ENCODE measurements at regions not wholly inside any gene's neighbourhood (a gene's known extent, or its start where the extent isn't known, plus 50 kb on each side); places are given as distances from the start of the nearest gene placed in this dataset.
"Not testable (repeated sequence)": the region's sequence is repeated elsewhere in the genome, so short reads cannot be mapped to it uniquely, and the experiment has no call there.

GRCh38 chr2:87477669-87478428, 270.0 kb upstream of the PLGLB2 start:
- CTCF ChIA-PET; H3K4me3 ChIP-seq (replicated peaks in 1 of 3; ENCODE audit: insufficient read depth in 1 of 3, low read depth in 1 of 3, low read length in 3 of 3): not testable (repeated sequence)

GRCh38 chr2:87478911-87479310, 269.0 kb upstream of the PLGLB2 start:
- FAIRE-seq; H3K4me1 ChIP-seq (ENCODE audit: control insufficient read depth, extremely low read depth, insufficient read depth, low read length); H3K4me3 ChIP-seq (replicated peaks in 1 of 3; ENCODE audit: insufficient read depth in 1 of 3, low read depth in 1 of 3, low read length in 3 of 3); BruUV-seq (replicated peaks); intact Hi-C loops (cut with micrococcal nuclease); dilution Hi-C loops (cut with MboI; ENCODE audit: extremely low pct_ligation_motif_present, low sequenced_read_pairs); H4K20me1 ChIP-seq (replicated peaks; ENCODE audit: control insufficient read depth, extremely low read depth, insufficient read depth, low read length); CTCF ChIA-PET; H3K9me1 ChIP-seq (replicated peaks; ENCODE audit: control insufficient read depth, extremely low read depth, insufficient read depth, low read length); H2AFZ ChIP-seq (ENCODE audit: low read depth, low read length); H3K9me3 ChIP-seq (replicated peaks; ENCODE audit: control insufficient read depth, insufficient read depth, low read length); H3K9ac ChIP-seq (replicated peaks; ENCODE audit: extremely low read depth, insufficient read depth, low read length); H3K27me3 ChIP-seq (ENCODE audit: control insufficient read depth in 2 of 2, insufficient read depth in 2 of 2, low read length in 2 of 2); H3K4me2 ChIP-seq (ENCODE audit: insufficient read depth, low read length); H3K27ac ChIP-seq (ENCODE audit: insufficient read depth, low read depth, low read length); H3K36me3 ChIP-seq (ENCODE audit: control insufficient read depth in 2 of 2, extremely low read depth in 1 of 2, insufficient read depth in 2 of 2, low read length in 2 of 2); DNase-seq (ENCODE audit: low read depth, low spot score); POLR2A ChIA-PET: not testable (repeated sequence)
- H3K79me2 ChIP-seq (ENCODE audit: control insufficient read depth, insufficient read depth, low read length) = peaks cover 76% of the 10 kb centered on the region

More at GRCh38 chr2:87477669-87478428, 270.0 kb upstream of the PLGLB2 start:
- FAIRE-seq; H3K27ac ChIP-seq (ENCODE audit: insufficient read depth, low read depth, low read length); BruUV-seq (replicated peaks); H3K27me3 ChIP-seq (ENCODE audit: control insufficient read depth in 2 of 2, insufficient read depth in 2 of 2, low read length in 2 of 2); H3K9me3 ChIP-seq (replicated peaks; ENCODE audit: control insufficient read depth, insufficient read depth, low read length); H3K36me3 ChIP-seq (ENCODE audit: control insufficient read depth in 2 of 2, extremely low read depth in 1 of 2, insufficient read depth in 2 of 2, low read length in 2 of 2); H4K20me1 ChIP-seq (replicated peaks; ENCODE audit: control insufficient read depth, extremely low read depth, insufficient read depth, low read length); H3K9me1 ChIP-seq (replicated peaks; ENCODE audit: control insufficient read depth, extremely low read depth, insufficient read depth, low read length); POLR2A ChIA-PET; intact Hi-C loops (cut with micrococcal nuclease); DNase-seq (ENCODE audit: low read depth, low spot score); H3K9ac ChIP-seq (replicated peaks; ENCODE audit: extremely low read depth, insufficient read depth, low read length); dilution Hi-C loops (cut with MboI; ENCODE audit: extremely low pct_ligation_motif_present, low sequenced_read_pairs); H2AFZ ChIP-seq (ENCODE audit: low read depth, low read length); H3K4me2 ChIP-seq (ENCODE audit: insufficient read depth, low read length); H3K4me1 ChIP-seq (ENCODE audit: control insufficient read depth, extremely low read depth, insufficient read depth, low read length): not testable (repeated sequence)
- peaks cover 70% of the 10 kb centered on the region for H3K79me2 ChIP-seq (ENCODE audit: control insufficient read depth, insufficient read depth, low read length)

GRCh38 chr2:87483093-87483680, 264.7 kb upstream of the PLGLB2 start:
- H3K79me2 ChIP-seq (ENCODE audit: control insufficient read depth, insufficient read depth, low read length) = peaks cover 68% of the 10 kb centered on the region
- H3K9me1 ChIP-seq (replicated peaks; ENCODE audit: control insufficient read depth, extremely low read depth, insufficient read depth, low read length); intact Hi-C loops (cut with micrococcal nuclease); H3K9ac ChIP-seq (replicated peaks; ENCODE audit: extremely low read depth, insufficient read depth, low read length); H3K36me3 ChIP-seq (ENCODE audit: control insufficient read depth in 2 of 2, extremely low read depth in 1 of 2, insufficient read depth in 2 of 2, low read length in 2 of 2); H3K4me1 ChIP-seq (ENCODE audit: control insufficient read depth, extremely low read depth, insufficient read depth, low read length); H3K4me3 ChIP-seq (replicated peaks in 1 of 3; ENCODE audit: insufficient read depth in 1 of 3, low read depth in 1 of 3, low read length in 3 of 3); H3K4me2 ChIP-seq (ENCODE audit: insufficient read depth, low read length); POLR2A ChIA-PET; dilution Hi-C loops (cut with MboI; ENCODE audit: extremely low pct_ligation_motif_present, low sequenced_read_pairs); H3K27me3 ChIP-seq (ENCODE audit: control insufficient read depth in 2 of 2, insufficient read depth in 2 of 2, low read length in 2 of 2); H3K9me3 ChIP-seq (replicated peaks; ENCODE audit: control insufficient read depth, insufficient read depth, low read length); BruUV-seq (replicated peaks); H4K20me1 ChIP-seq (replicated peaks; ENCODE audit: control insufficient read depth, extremely low read depth, insufficient read depth, low read length); H3K27ac ChIP-seq (ENCODE audit: insufficient read depth, low read depth, low read length); DNase-seq (ENCODE audit: low read depth, low spot score); H2AFZ ChIP-seq (ENCODE audit: low read depth, low read length); FAIRE-seq; CTCF ChIA-PET: not testable (repeated sequence)

- H3K27ac ChIP-seq (ENCODE audit: insufficient read depth, low read depth, low read length); FAIRE-seq; H3K36me3 ChIP-seq (ENCODE audit: control insufficient read depth in 2 of 2, extremely low read depth in 1 of 2, insufficient read depth in 2 of 2, low read length in 2 of 2); intact Hi-C loops (cut with micrococcal nuclease); DNase-seq (ENCODE audit: low read depth, low spot score); BruUV-seq (replicated peaks); H3K9me1 ChIP-seq (replicated peaks; ENCODE audit: control insufficient read depth, extremely low read depth, insufficient read depth, low read length); H4K20me1 ChIP-seq (replicated peaks; ENCODE audit: control insufficient read depth, extremely low read depth, insufficient read depth, low read length); H3K4me2 ChIP-seq (ENCODE audit: insufficient read depth, low read length); dilution Hi-C loops (cut with MboI; ENCODE audit: extremely low pct_ligation_motif_present, low sequenced_read_pairs); POLR2A ChIA-PET; H2AFZ ChIP-seq (ENCODE audit: low read depth, low read length); H3K9ac ChIP-seq (replicated peaks; ENCODE audit: extremely low read depth, insufficient read depth, low read length); H3K4me1 ChIP-seq (ENCODE audit: control insufficient read depth, extremely low read depth, insufficient read depth, low read length); CTCF ChIA-PET; H3K4me3 ChIP-seq (replicated peaks in 1 of 3; ENCODE audit: insufficient read depth in 1 of 3, low read depth in 1 of 3, low read length in 3 of 3); H3K9me3 ChIP-seq (replicated peaks; ENCODE audit: control insufficient read depth, insufficient read depth, low read length); H3K27me3 ChIP-seq (ENCODE audit: control insufficient read depth in 2 of 2, insufficient read depth in 2 of 2, low read length in 2 of 2): not testable (repeated sequence)
- peaks cover 68% of the 10 kb centered on the region for H3K79me2 ChIP-seq (ENCODE audit: control insufficient read depth, insufficient read depth, low read length)
Observed at GRCh38 chr2:87484363-87484762, 263.5 kb upstream of the PLGLB2 start.
